ENCODE measurements at regions not wholly inside any gene's neighbourhood (a gene's known extent, or its start where the extent isn't known, plus 50 kb on each side); places are given as distances from the start of the nearest gene placed in this dataset.
"Not testable (repeated sequence)": the region's sequence is repeated elsewhere in the genome, so short reads cannot be mapped to it uniquely, and the experiment has no call there.

- no peak overlapping the region for H3K4me3 ChIP-seq (ENCODE audit: low read depth, low read length)
- no peak for TF ChIP-seq CTCF (IDR thresholded peaks at IDR 0.05; ENCODE audit: low read depth, low read length)
These were observed 71.0 kb upstream of the BMP2K start for GRCh38 chr4:78704981-78705683.

GRCh38 chr4:78706302-78706701, 69.8 kb upstream of the BMP2K start:
- H3K4me3 ChIP-seq (ENCODE audit: low read depth, low read length), result no peak overlapping the region
- TF ChIP-seq CTCF (IDR thresholded peaks at IDR 0.05; ENCODE audit: low read depth, low read length), result no peak

GRCh38 chr4:78707268-78707667, 68.9 kb upstream of the BMP2K start:
- no peak overlapping the region for H3K4me3 ChIP-seq (ENCODE audit: low read depth, low read length)
- no peak for TF ChIP-seq CTCF (IDR thresholded peaks at IDR 0.05; ENCODE audit: low read depth, low read length)

- no peak overlapping the region for H3K4me3 ChIP-seq (ENCODE audit: low read depth, low read length)
These were observed 68.4 kb upstream of the BMP2K start for GRCh38 chr4:78707793-78708192.

GRCh38 chr4:78710536-78710935, 65.6 kb upstream of the BMP2K start:
- no peak overlapping the region for H3K4me3 ChIP-seq (ENCODE audit: low read depth, low read length)
- TF ChIP-seq CTCF (IDR thresholded peaks at IDR 0.05; ENCODE audit: low read depth, low read length), result no peak

More at GRCh38 chr4:78707793-78708192, 68.4 kb upstream of the BMP2K start:
- no peak for TF ChIP-seq CTCF (IDR thresholded peaks at IDR 0.05; ENCODE audit: low read depth, low read length)

- TF ChIP-seq CTCF (IDR thresholded peaks at IDR 0.05; ENCODE audit: low read depth, low read length), result no peak
- no peak overlapping the region for H3K4me3 ChIP-seq (ENCODE audit: low read depth, low read length)
These were observed 64.5 kb upstream of the BMP2K start for GRCh38 chr4:78711676-78712075.

- not testable (repeated sequence) for H3K4me3 ChIP-seq (ENCODE audit: low read depth, low read length)
These were observed 61.6 kb upstream of the BMP2K start for GRCh38 chr4:78714598-78714997.

GRCh38 chr4:78715372-78715771, 60.8 kb upstream of the BMP2K start:
- not testable (repeated sequence) for H3K4me3 ChIP-seq (ENCODE audit: low read depth, low read length)

GRCh38 chr4:78717712-78718111, 58.4 kb upstream of the BMP2K start:
- not testable (repeated sequence) for H3K4me3 ChIP-seq (ENCODE audit: low read depth, low read length)

Data from WI38 (cell line).